HCT116 (cell line): ENCODE measurements at regions not wholly inside any gene's neighbourhood (a gene's known extent, or its start where the extent isn't known, plus 50 kb on each side); places are given as distances from the start of the nearest gene placed in this dataset.

ENCODE experiments used
- ATAC-seq: fragments of 200-7000 bp; cut with Tn5 transposase; 2 replicates; pipeline ENCODE4 v1.9.1; 2020; ENCODE audit warnings: mild to moderate bottlenecking, moderate library complexity
- BruUV-seq: library from RNA; stranded (reverse); fragments of 400-500 nt; replicated peaks from 2 replicates; lab custom pipeline; 2021; lab: Mats Ljungman, UMichigan
- CTCF ChIA-PET: fragments of 300-600 bp; sonication (Branson Sonifier 250); formaldehyde crosslinking; loops from one replicate; lab custom pipeline; 2021; ENCODE audit warnings: antibody characterized with exemption; lab: Charles Lee
- POLR2A ChIA-PET: fragments of 300-600, 350-600 bp; sonication (Branson Sonifier 250); formaldehyde crosslinking; loops from one replicate; lab custom pipeline; 2021; ENCODE audit warnings: antibody characterized with exemption; lab: Charles Lee
- RAD21 ChIA-PET, 2 experiments: fragments of 300-600 bp; sonication (Branson Sonifier 250); formaldehyde crosslinking; loops; one replicate each; lab custom pipeline; 2023; ENCODE audit warnings: low total read pairs in 2 of 2; ENCODE audit not compliant: uncharacterized antibody in 2 of 2, unreplicated experiment in 2 of 2, low non-redundant PET in 1 of 2; lab: Charles Lee
- DNase-seq: peaks from one replicate; pipeline ENCODE4 v3.0.0-alpha.2; 2010; ENCODE audit warnings: low read depth, low spot score
- H2AFZ ChIP-seq: fragments of 200-600 bp; shearing (Covaris generic), sonication (generic); 2 replicates; pipeline ENCODE4 v1.6.1; 2017; ENCODE audit warnings: low read depth, mixed run types, mixed read lengths, antibody characterized with exemption, low read length; ENCODE audit not compliant: poor library complexity, severe bottlenecking
- H3K27ac ChIP-seq: 2 replicates; pipeline ENCODE4 v1.5.1; 2012; ENCODE audit warnings: low read depth, low read length
- H3K27me3 ChIP-seq: fragments of 200-600 bp; sonication (generic); 2 replicates; pipeline ENCODE4 v1.6.1; 2016; ENCODE audit warnings: mixed run types, low read length, mixed read lengths; ENCODE audit not compliant: insufficient read depth
- H3K36me3 ChIP-seq, 2 experiments: fragments of 200-500 bp in 1 of 2; fragments of 200-600 bp in 1 of 2; sonication (Bioruptor generic) in 1 of 2; sonication (generic) in 1 of 2; 2 replicates each; pipeline versions ENCODE4 v1.5.1 to v1.6.1; 2014 to 2016; ENCODE audit warnings: low read length in 2 of 2, inconsistent platforms in 1 of 2, mixed read lengths in 1 of 2, mixed run types in 1 of 2; ENCODE audit not compliant: insufficient read depth in 2 of 2, control insufficient read depth in 1 of 2
- H3K4me1 ChIP-seq, 2 experiments: fragments of 200-600 bp in 1 of 2; sonication (generic) in 1 of 2; 2 replicates each; pipeline versions ENCODE4 v1.5.1 to v1.6.1; 2012 to 2017; ENCODE audit warnings: low read length in 2 of 2, inconsistent platforms in 1 of 2, mild to moderate bottlenecking in 1 of 2, mixed read lengths in 1 of 2, mixed run types in 1 of 2, moderate library complexity in 1 of 2; ENCODE audit not compliant: insufficient read depth in 2 of 2, control insufficient read depth in 1 of 2
- H3K4me2 ChIP-seq: fragments of 200-600 bp; sonication (generic); 2 replicates; pipeline ENCODE4 v1.6.1; 2017; ENCODE audit warnings: mixed run types, low read length, mixed read lengths
- H3K4me3 ChIP-seq, 2 experiments: fragments of 200-600 bp in 1 of 2; sonication (generic) in 1 of 2; replicated peaks in 1 of 2; 2 replicates each; pipeline ENCODE4 v1.5.1; 2011 to 2016; ENCODE audit warnings: low read length in 2 of 2, control low read depth in 1 of 2, low read depth in 1 of 2, mild to moderate bottlenecking in 1 of 2, mixed read lengths in 1 of 2, mixed run types in 1 of 2
- H3K79me2 ChIP-seq: fragments of 200-600 bp; sonication (generic); 2 replicates; pipeline ENCODE4 v1.6.1; 2017; ENCODE audit warnings: mild to moderate bottlenecking, mixed run types, low read length, moderate library complexity, mixed read lengths; ENCODE audit not compliant: insufficient read depth
- H3K9ac ChIP-seq: fragments of 200-600 bp; sonication (generic); 2 replicates; pipeline ENCODE4 v1.6.1; 2016; ENCODE audit warnings: low read length, mixed read lengths
- H3K9me2 ChIP-seq: fragments of 200-600 bp; sonication (generic), shearing (Covaris generic); 2 replicates; pipeline ENCODE4 v1.6.1; 2017; ENCODE audit warnings: mixed run types, mild to moderate bottlenecking, moderate library complexity; ENCODE audit not compliant: insufficient read depth
- H3K9me3 ChIP-seq, 2 experiments: fragments of 200-500 bp in 1 of 2; fragments of 200-600 bp in 1 of 2; sonication (Bioruptor generic) in 1 of 2; sonication (generic) in 1 of 2; 2 replicates each; pipeline ENCODE4 v1.6.1; 2014 to 2017; ENCODE audit warnings: low read length in 2 of 2, mixed read lengths in 2 of 2, inconsistent platforms in 1 of 2, low read depth in 1 of 2, mild to moderate bottlenecking in 1 of 2, mixed run types in 1 of 2, moderate library complexity in 1 of 2; ENCODE audit not compliant: control insufficient read depth in 1 of 2, insufficient read depth in 1 of 2
- H4K20me1 ChIP-seq: fragments of 200-600 bp; sonication (generic), shearing (Covaris generic); 2 replicates; pipeline ENCODE4 v1.6.1; 2017; ENCODE audit warnings: mixed run types, mild to moderate bottlenecking, moderate library complexity; ENCODE audit not compliant: insufficient read depth
- CBX3 ChIP-seq: IDR thresholded peaks from 2 replicates; pipeline ENCODE4 v1.6.1; 2012; ENCODE audit warnings: low read depth
- CEBPB ChIP-seq: IDR thresholded peaks from 2 replicates; pipeline ENCODE4 v1.6.1; 2012; ENCODE audit warnings: low read depth
- CTCF ChIP-seq, 3 experiments: fragments of 200-600 bp in 1 of 3; sonication (generic) in 1 of 3; IDR thresholded peaks in 2 of 3; conservative IDR thresholded peaks in 1 of 3; 2 replicates each; pipeline ENCODE4 v1.5.1; 2012 to 2017; ENCODE audit warnings: low read depth in 2 of 3, low read length in 2 of 3, antibody characterized with exemption in 1 of 3, borderline replicate concordance in 1 of 3, control low read depth in 1 of 3, mild to moderate bottlenecking in 1 of 3, mixed read lengths in 1 of 3, mixed run types in 1 of 3, moderate library complexity in 1 of 3; ENCODE audit not compliant: insufficient read depth in 1 of 3
- EGR1 ChIP-seq: IDR thresholded peaks from 2 replicates; pipeline ENCODE4 v1.6.1; 2012; ENCODE audit warnings: low read depth
- EZH2 ChIP-seq: fragments of 200-600 bp; sonication (generic); IDR thresholded peaks from 2 replicates; pipeline ENCODE4 v1.6.1; 2017; ENCODE audit warnings: antibody characterized with exemption, mixed run types
- FOSL1 ChIP-seq: IDR thresholded peaks from 2 replicates; pipeline ENCODE4 v1.6.1; 2012; ENCODE audit warnings: low read depth
- POLR2A ChIP-seq: IDR thresholded peaks from 2 replicates; pipeline ENCODE4 v1.7.0; 2011; ENCODE audit warnings: borderline replicate concordance; ENCODE audit not compliant: insufficient read depth, insufficient read length; ENCODE audit errors: extremely low read depth
- POLR2AphosphoS5 ChIP-seq: IDR thresholded peaks from 2 replicates; pipeline ENCODE4 v1.6.1; 2011; ENCODE audit warnings: mild to moderate bottlenecking, low read depth, low read length, moderate library complexity
- RAD21 ChIP-seq: IDR thresholded peaks from 2 replicates; pipeline ENCODE4 v1.6.1; 2012; ENCODE audit warnings: low read depth, mild to moderate bottlenecking
- SP1 ChIP-seq: IDR thresholded peaks from 2 replicates; pipeline ENCODE4 v1.6.1; 2012; ENCODE audit warnings: low read depth
- SRF ChIP-seq: IDR thresholded peaks from 2 replicates; pipeline ENCODE4 v1.6.1; 2012; ENCODE audit warnings: low read depth
- TCF7L2 ChIP-seq: IDR thresholded peaks from 2 replicates; pipeline ENCODE4 v1.7.0; 2011; ENCODE audit warnings: borderline replicate concordance, inconsistent platforms; ENCODE audit not compliant: insufficient read depth, insufficient read length; ENCODE audit errors: extremely low read depth
- YY1 ChIP-seq: IDR thresholded peaks from 2 replicates; pipeline ENCODE4 v1.6.1; 2011; ENCODE audit warnings: low read length, low read depth, moderate library complexity, mild to moderate bottlenecking; ENCODE audit not compliant: insufficient replicate concordance; ENCODE audit errors: extremely low read depth
- ZBTB33 ChIP-seq: IDR thresholded peaks from 2 replicates; pipeline ENCODE4 v1.6.1; 2011; ENCODE audit warnings: mild to moderate bottlenecking, low read length, moderate library complexity; ENCODE audit not compliant: insufficient replicate concordance; ENCODE audit errors: extremely low read depth
- ZFX ChIP-seq: fragments of 450-650 bp; IDR thresholded peaks from 2 replicates; pipeline ENCODE4 v1.6.1; 2017
- ZNF274 ChIP-seq: fragments of 200-500 bp; sonication (Bioruptor generic); IDR thresholded peaks from 2 replicates; pipeline ENCODE4 v1.6.1; 2014; ENCODE audit warnings: mild to moderate bottlenecking, low read depth, low read length, inconsistent platforms
- intact Hi-C: fragments of 100-400 bp; cut with micrococcal nuclease; formaldehyde crosslinking; loops from 2 replicates; pipeline ENCODE4 v1.10.0; 2022

- no peak overlapping the region for H3K9ac ChIP-seq
- no peaks in the 10 kb centered on the region for H4K20me1 ChIP-seq
- no peaks in the 10 kb centered on the region for H3K79me2 ChIP-seq
- DNase-seq = no peak
- H3K27me3 ChIP-seq = no peaks in the 10 kb centered on the region
- TF ChIP-seq ZNF274 (no peak), SRF (no peak), ZFX (no peak)
- TF ChIP-seq, all 23 proteins: peak for 0
- Histone ChIP-seq H3K4me2 (no peak overlapping the region), H3K27ac (no peak overlapping the region), H3K4me3 (no peak overlapping the region), H3K9me2 (no peaks in the 10 kb centered on the region), H2AFZ (no peak overlapping the region), H3K4me1 (no peaks in the 10 kb centered on the region), H3K36me3 (no peaks in the 10 kb centered on the region), H3K9me3 (no peaks in the 10 kb centered on the region)
- ChIA-PET RAD21 (no interaction called here), POLR2A (no interaction called here), CTCF (no interaction called here)
- BruUV-seq = no TSS peak
- intact Hi-C loops = no loop called here
- ATAC-seq = no peak
Measured at GRCh38 chrX:121356139-121356849, 308.9 kb downstream of the GLUD2 start.

- Histone ChIP-seq H3K27ac (no peak overlapping the region), H4K20me1 (no peaks in the 10 kb centered on the region), H3K9me3 (no peaks in the 10 kb centered on the region), H3K4me3 (no peak overlapping the region), H3K36me3 (no peaks in the 10 kb centered on the region), H3K9me2 (no peaks in the 10 kb centered on the region), H2AFZ (no peak overlapping the region), H3K9ac (no peak overlapping the region), H3K4me1 (no peaks in the 10 kb centered on the region), H3K4me2 (no peak overlapping the region), H3K27me3 (no peaks in the 10 kb centered on the region), H3K79me2 (no peaks in the 10 kb centered on the region)
- ATAC-seq (no peak), DNase-seq (no peak)
- RAD21 ChIA-PET = no interaction called here
- CTCF ChIA-PET = no interaction called here
- TF ChIP-seq SP1 = no peak
- no peak for TF ChIP-seq ZNF274
- TF ChIP-seq RAD21 = no peak
- TF ChIP-seq FOSL1 = no peak
- no peak for TF ChIP-seq ZFX
- no peak for TF ChIP-seq CBX3
- no peak for TF ChIP-seq EZH2
- TF ChIP-seq SRF = no peak
- TF ChIP-seq EGR1 = no peak
- no peak for TF ChIP-seq POLR2A
- no peak for TF ChIP-seq YY1
- no peak for TF ChIP-seq CTCF (IDR thresholded peaks at IDR 0.05 in 2 of 3, conservative IDR thresholded peaks at IDR 0.05 in 1 of 3; ENCODE audit: borderline replicate concordance in 1 of 3, insufficient read depth in 1 of 3, low read depth in 2 of 3, low read length in 2 of 3)
- TF ChIP-seq TCF7L2 = no peak
- TF ChIP-seq POLR2AphosphoS5 = no peak
- TF ChIP-seq CEBPB = no peak
- TF ChIP-seq ZBTB33 = no peak
- POLR2A ChIA-PET = no interaction called here
- no TSS peak for BruUV-seq
- intact Hi-C loops = no loop called here
Measured at GRCh38 chrX:121356850-121357171, 309.4 kb downstream of the GLUD2 start.
